ENCODE measurements at regions not wholly inside any gene's neighbourhood (a gene's known extent, or its start where the extent isn't known, plus 50 kb on each side); places are given as distances from the start of the nearest gene placed in this dataset.
"Not testable (repeated sequence)": the region's sequence is repeated elsewhere in the genome, so short reads cannot be mapped to it uniquely, and the experiment has no call there.

DNA sequence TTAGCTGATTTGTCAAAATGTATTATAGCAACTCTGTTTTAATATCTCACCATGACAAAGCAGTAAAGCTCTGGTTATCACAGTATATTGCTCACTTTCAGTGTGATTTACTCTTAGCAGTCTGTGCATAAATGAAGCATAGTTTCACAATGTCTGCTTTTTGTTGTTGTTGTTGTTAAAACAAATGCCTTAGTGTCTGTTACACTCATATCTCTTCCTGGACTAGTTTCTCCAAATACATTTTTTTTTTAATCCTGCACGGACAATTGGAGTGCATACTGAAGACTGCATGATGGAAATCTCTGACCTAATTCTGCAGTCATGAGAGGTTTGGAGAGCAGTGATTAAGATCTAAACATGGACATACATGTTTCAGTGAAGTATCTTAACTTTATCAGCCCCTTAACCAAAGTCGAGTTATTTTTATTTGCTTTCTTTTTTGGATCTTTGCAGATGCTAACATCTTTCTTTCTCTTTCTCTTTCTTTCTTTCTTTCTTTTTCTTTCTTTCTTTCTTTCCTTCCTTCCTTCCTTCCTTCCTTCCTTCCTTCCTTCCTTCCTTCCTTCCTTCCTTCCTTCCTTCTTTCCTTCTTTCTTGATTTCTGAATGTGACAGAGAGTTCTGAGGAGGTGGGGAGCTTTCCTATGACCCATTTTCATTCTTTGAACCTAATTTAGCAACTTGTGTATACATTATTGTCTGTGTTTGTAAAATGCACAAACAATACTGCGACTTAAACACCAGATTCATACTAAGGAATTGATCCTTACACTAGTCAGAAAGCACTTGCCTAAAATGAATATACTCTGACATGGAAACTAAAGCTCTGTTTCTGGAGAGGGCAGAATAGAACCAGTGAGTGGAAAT, 161.5 kb upstream of the AGR3 start:
- TF ChIP-seq, protein P1, sequence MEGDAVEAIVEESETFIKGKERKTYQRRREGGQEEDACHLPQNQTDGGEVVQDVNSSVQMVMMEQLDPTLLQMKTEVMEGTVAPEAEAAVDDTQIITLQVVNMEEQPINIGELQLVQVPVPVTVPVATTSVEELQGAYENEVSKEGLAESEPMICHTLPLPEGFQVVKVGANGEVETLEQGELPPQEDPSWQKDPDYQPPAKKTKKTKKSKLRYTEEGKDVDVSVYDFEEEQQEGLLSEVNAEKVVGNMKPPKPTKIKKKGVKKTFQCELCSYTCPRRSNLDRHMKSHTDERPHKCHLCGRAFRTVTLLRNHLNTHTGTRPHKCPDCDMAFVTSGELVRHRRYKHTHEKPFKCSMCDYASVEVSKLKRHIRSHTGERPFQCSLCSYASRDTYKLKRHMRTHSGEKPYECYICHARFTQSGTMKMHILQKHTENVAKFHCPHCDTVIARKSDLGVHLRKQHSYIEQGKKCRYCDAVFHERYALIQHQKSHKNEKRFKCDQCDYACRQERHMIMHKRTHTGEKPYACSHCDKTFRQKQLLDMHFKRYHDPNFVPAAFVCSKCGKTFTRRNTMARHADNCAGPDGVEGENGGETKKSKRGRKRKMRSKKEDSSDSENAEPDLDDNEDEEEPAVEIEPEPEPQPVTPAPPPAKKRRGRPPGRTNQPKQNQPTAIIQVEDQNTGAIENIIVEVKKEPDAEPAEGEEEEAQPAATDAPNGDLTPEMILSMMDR (IDR thresholded peaks at IDR 0.05) = no peak
- Histone ChIP-seq H3K27ac (no peak overlapping the region), H3K4me1 (peaks cover 0 to 17% (median 5%) of the 10 kb centered on the region in 4 donors), H3K36me3 (no peaks in the 10 kb centered on the region), H3K9me3 (no peaks in the 10 kb centered on the region), H3K27me3 (no peaks in the 10 kb centered on the region), H3K4me3 (no peak overlapping the region)
- intact Hi-C loops (cut with DNase I; ENCODE audit: low total_unique reads) = no loop called here
- DNase-seq = no peak

DNA sequence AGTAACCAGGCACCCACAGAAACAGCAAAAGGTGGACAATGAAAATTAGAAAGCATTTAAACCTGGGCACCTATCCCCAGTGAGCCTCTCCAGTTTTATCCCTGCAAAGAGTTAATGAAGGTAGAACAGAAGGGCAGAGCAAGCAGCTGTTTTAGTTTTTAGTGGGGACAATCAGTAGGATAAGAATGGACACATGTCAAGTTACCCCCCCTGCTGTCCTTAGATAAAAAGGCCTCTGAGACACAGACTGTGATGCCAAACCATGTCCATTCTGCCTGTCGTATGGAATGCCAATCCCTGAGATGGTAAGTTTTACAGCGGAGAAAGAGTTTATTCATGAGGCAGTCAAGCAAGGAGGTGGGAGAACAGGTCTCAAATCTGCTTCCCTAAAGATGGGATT, 162.6 kb upstream of the AGR3 start:
- H3K9me3 ChIP-seq = no peaks in the 10 kb centered on the region
- DNase-seq = no peak
- H3K27ac ChIP-seq = no peak overlapping the region
- no peak overlapping the region for H3K4me3 ChIP-seq
- intact Hi-C loops (cut with DNase I; ENCODE audit: low total_unique reads) = no loop called here
- H3K4me1 ChIP-seq = peaks cover 0 to 17% (median 2%) of the 10 kb centered on the region in 4 donors
- H3K27me3 ChIP-seq = no peaks in the 10 kb centered on the region
- TF ChIP-seq, protein P1 (IDR thresholded peaks at IDR 0.05) = no peak
- no peaks in the 10 kb centered on the region for H3K36me3 ChIP-seq

DNA sequence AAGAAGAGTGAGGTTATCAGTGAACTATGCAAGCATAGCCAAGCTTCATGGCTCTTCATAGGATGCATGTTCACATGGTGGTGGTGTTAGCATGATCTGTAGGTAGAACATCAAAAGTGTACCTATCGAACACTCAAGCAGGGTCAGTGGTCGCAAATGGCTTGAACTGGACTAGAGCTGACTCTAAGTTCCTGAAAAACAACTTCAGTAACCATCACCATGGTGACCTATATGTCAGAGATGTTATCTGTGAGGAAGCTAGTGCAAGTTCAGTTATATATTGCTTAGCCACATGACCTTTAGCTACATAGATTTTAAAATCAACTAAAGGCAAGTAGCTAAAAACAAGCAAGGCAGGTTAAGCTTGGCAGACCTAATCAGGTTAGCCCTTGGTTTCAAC, 163.1 kb upstream of the AGR3 start:
- intact Hi-C loops (cut with DNase I; ENCODE audit: low total_unique reads) = no loop called here
- Histone ChIP-seq H3K27ac (no peak overlapping the region), H3K36me3 (no peaks in the 10 kb centered on the region), H3K27me3 (no peaks in the 10 kb centered on the region), H3K4me1 (peaks cover 0 to 17% (median 2%) of the 10 kb centered on the region in 4 donors), H3K4me3 (no peak overlapping the region), H3K9me3 (no peaks in the 10 kb centered on the region)
- TF ChIP-seq, protein P1 (IDR thresholded peaks at IDR 0.05) = no peak
- no peak for DNase-seq

DNA sequence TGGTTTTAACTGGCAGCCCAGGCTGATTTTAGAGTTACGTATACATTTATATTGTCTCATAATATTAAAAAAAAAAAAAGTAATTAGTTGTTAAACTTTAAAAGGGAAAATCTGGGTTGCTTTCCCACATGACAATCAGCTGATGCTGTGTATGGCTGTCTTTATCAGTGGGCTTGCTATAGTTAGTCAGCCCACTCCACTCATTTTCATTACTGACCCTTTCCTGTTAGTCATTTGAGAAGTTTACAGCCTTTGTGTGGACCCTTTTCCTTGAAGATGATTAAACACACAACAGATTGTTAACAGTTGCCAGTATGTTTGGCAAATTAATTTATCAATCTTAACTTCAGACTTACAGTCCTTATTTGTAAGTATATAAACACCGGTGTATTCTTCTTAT, 164.5 kb upstream of the AGR3 start:
- Histone ChIP-seq H3K27me3 (no peaks in the 10 kb centered on the region), H3K36me3 (no peaks in the 10 kb centered on the region), H3K9me3 (no peaks in the 10 kb centered on the region), H3K27ac (no peak overlapping the region), H3K4me3 (no peak overlapping the region), H3K4me1 (peaks cover 0 to 13% (median 2%) of the 10 kb centered on the region in 4 donors)
- TF ChIP-seq, protein P1 (IDR thresholded peaks at IDR 0.05) = no peak
- intact Hi-C loops (cut with DNase I; ENCODE audit: low total_unique reads) = no loop called here
- no peak for DNase-seq

DNA sequence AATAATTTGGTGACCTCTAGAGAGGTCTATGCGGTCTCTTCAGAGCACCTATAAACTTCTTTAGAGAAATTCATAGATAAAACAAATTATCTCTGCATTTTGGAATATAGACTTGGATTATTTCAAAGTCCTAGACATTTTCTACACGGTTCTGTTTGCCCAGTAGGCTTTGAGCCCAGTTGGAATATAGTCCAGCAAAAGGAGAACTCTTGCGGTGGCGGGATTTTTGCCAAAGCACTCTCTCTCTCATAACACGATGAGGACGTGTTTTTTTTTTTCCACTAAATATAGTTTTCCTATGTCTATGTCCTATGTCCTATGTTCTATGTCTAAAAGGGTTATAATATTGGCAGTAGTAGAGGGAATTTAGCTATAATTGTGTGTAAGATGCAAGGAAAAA, 164.9 kb upstream of the AGR3 start:
- peak in 1 of 2 donors; percentile 52 for DNase-seq
- no peaks in the 10 kb centered on the region for H3K36me3 ChIP-seq
- no peaks in the 10 kb centered on the region for H3K9me3 ChIP-seq
- H3K27ac ChIP-seq = no peak overlapping the region
- intact Hi-C loops (cut with DNase I; ENCODE audit: low total_unique reads) = no loop called here
- H3K27me3 ChIP-seq = no peaks in the 10 kb centered on the region
- H3K4me1 ChIP-seq = peaks cover 0 to 10% (median 2%) of the 10 kb centered on the region in 4 donors
- H3K4me3 ChIP-seq = no peak overlapping the region
- TF ChIP-seq, protein P1 (IDR thresholded peaks at IDR 0.05) = no peak

DNA sequence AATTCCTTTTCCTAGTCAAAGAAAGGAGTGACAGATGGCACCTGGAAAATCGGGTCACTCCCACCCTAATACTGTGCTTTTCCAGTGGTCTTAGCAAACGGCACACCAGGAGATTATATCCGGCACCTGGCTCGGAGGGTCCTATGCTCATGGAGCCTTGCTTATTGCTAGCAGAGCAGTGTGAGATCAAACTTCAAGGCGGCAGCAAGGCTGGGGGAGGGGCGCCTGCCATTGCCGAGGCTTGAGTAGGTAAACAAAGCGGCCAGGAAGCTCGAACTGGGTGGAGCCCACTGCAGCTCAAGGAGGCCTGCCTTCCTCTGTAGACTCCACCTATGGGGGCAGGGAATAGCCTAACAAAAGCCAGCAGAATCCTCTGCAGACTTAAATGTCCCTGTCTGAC, 171.4 kb upstream of the AGR3 start:
- H3K4me3 ChIP-seq; H3K27ac ChIP-seq; H3K9me3 ChIP-seq; H3K36me3 ChIP-seq; intact Hi-C loops (cut with DNase I; ENCODE audit: low total_unique reads); H3K4me1 ChIP-seq; H3K27me3 ChIP-seq; DNase-seq: not testable (repeated sequence)

Measured in tibial artery (tissue), 4 donors.